AG10803 (cell line): ENCODE measurements at regions not wholly inside any gene's neighbourhood (a gene's known extent, or its start where the extent isn't known, plus 50 kb on each side); places are given as distances from the start of the nearest gene placed in this dataset.
A peak's percentile ranks its signal among the peaks of the same experiment; 100 is the strongest.

Source experiments
- DNase-seq: peaks from one replicate; pipeline ENCODE4 v3.0.0; 2010; ENCODE audit warnings: low read depth
- H3K4me3 ChIP-seq: 2 replicates; pipeline ENCODE4 v1.5.1; 2011; ENCODE audit warnings: mild to moderate bottlenecking, low read length, control low read depth
- TF ChIP-seq, protein P1 (sequence below): conservative IDR thresholded peaks from 2 replicates; pipeline ENCODE4 v1.5.1; 2011; ENCODE audit warnings: mild to moderate bottlenecking, low read length, control low read depth, inconsistent platforms

DNA sequence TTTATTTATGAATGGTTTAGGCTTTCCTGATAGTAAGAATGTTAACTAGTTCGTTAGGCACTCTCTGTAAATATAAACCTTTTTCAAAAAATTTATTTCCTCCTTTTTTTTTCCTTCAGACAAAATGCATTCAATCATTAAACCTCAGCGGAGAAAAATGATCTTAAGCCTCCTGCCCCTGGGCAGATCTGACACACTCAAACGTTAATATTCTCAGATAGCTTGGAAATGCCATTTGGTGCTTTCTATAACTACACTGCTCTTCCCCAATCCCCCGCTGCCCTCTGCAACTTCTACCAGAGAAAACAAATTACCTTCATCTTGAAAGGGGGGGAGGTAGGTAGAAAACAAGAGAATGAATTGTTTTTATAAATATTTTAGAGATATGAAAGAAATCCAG, 521.2 kb downstream of the MED13L start:
- TF ChIP-seq, protein P1, sequence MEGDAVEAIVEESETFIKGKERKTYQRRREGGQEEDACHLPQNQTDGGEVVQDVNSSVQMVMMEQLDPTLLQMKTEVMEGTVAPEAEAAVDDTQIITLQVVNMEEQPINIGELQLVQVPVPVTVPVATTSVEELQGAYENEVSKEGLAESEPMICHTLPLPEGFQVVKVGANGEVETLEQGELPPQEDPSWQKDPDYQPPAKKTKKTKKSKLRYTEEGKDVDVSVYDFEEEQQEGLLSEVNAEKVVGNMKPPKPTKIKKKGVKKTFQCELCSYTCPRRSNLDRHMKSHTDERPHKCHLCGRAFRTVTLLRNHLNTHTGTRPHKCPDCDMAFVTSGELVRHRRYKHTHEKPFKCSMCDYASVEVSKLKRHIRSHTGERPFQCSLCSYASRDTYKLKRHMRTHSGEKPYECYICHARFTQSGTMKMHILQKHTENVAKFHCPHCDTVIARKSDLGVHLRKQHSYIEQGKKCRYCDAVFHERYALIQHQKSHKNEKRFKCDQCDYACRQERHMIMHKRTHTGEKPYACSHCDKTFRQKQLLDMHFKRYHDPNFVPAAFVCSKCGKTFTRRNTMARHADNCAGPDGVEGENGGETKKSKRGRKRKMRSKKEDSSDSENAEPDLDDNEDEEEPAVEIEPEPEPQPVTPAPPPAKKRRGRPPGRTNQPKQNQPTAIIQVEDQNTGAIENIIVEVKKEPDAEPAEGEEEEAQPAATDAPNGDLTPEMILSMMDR = no peak
- H3K4me3 ChIP-seq = no peak overlapping the region
- DNase-seq = no peak

DNA sequence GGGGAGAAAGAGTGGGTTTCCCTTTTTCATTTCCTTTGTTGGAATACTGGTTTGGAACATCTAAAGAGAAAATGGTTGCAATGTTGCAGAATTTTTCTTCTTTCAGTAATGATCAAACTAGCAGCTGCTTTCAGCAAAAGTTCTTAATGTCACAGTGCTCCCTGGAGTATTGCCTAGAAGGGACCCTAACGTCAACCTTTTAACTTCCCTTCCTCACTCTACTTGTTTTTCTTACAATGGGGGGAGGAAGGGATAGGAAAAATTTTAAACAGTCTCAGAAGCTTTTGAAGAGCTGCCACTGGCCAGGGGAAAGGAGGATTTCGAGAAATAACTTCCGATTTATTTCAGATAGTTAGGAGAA, 521.8 kb downstream of the MED13L start:
- no peak overlapping the region for H3K4me3 ChIP-seq
- TF ChIP-seq, protein P1 = no peak
- DNase-seq = no peak

DNA sequence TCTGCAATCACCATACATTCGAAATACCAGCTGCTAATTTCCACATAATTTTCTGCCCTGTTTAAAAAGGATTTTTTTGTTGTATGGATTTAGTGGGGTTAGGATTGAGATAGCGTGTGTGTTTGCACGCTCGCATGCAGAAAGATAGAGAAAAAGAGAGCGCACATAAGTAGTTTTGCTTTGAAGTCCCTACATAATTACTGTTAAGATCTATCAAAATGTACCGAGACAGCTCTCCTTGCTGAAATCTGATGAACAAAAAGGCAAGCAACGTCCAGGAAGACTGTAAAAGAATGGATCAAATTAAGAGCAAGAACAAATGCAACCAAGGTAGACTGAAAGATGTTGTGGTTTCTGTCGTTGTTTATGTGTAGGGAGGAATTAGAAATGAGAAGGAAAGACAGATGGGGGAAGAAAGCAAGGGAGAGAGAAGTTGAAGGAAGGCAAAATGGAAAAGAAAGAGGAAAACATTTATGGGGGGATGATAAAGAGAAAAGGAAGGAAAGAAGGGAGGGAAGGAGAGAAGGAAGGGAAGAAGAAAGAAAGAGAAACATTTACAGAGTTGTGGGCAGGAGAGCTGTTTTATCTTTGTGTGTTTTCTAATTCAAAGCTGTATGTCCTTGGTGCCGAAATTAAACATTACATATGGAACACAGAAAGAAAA, 522.3 kb downstream of the MED13L start:
- no peak overlapping the region for H3K4me3 ChIP-seq
- TF ChIP-seq, protein P1 = no peak
- DNase-seq = no peak

DNA sequence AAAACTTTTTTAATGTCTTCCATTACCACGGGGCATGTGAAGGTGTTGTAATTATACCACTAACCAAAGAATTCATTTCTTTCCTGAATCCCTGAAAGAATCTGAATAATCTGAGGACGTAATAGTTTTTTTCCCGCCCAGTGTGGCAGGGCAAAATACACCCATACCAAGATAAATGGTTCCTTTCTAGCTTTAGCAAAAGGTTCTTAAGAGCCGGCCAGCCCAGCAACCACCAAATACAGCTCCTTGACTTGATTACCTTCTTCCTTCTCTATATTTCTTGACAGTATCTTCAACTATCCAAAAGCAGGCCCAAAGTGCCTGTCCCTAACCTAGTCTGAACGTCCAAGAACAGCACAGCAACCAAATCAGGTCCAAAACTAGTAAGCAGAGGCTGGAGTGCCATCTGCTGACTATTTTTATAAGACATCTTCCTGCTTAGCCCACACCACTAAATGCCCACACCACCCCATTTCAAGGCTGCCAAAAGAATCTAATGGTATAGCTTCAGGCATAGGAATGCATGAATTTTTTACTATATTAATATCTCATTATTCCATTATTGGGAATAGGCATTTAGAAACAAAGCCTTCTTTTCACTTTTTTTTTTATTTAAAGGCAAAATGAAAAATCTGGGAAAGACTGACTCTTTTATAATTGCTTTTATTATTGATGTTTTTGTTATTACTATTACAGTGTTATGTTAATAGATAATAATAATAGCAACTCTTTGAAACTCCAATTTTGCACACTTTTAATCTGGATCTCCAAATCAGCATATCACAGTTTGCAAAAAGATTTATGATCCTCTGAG, 524.4 kb downstream of the MED13L start:
- no peak overlapping the region for H3K4me3 ChIP-seq
- TF ChIP-seq, protein P1 = peak; percentile 84
- DNase-seq = peak; percentile 78

DNA sequence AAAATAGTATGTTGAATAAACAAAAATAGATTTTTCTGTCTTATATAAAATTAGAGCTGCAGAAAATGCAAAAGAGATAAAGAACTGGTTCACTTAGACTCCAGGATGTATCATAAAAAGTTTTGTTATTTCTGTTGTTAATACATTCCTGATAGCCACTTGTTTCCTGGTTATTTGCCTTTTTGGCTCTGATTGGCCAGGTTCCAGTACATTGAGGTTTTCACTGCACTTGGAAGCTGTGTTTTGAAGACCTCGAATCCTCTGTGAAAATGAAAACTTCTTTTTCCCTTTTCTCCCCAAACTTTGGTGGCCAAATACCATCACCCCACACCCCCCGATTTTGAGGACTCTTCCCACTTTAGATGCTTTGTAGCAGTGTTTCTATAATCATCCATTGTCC, 525.3 kb downstream of the MED13L start:
- TF ChIP-seq, protein P1 = no peak
- H3K4me3 ChIP-seq = no peak overlapping the region
- peak; percentile 53 for DNase-seq

DNA sequence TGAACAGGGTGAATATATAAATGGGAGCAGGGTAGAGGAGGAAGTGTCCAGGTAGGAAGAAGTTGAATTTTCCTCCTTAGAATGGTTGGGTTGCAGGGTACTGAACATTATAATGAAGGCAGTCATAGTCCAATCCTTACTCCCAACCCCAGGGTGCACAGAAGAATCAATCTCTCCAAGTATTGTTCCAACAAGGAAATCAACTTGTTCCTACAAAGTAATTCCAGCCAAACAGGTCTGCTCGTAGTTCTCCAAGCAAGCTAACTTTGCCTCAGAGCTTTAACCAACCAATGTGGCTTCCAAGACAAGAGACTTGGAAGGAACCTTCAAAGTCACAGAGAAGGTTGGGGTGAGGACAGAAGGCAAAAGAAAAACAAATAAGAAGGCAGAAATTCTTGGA, 527.2 kb downstream of the MED13L start:
- no peak for DNase-seq
- TF ChIP-seq, protein P1 = no peak

DNA sequence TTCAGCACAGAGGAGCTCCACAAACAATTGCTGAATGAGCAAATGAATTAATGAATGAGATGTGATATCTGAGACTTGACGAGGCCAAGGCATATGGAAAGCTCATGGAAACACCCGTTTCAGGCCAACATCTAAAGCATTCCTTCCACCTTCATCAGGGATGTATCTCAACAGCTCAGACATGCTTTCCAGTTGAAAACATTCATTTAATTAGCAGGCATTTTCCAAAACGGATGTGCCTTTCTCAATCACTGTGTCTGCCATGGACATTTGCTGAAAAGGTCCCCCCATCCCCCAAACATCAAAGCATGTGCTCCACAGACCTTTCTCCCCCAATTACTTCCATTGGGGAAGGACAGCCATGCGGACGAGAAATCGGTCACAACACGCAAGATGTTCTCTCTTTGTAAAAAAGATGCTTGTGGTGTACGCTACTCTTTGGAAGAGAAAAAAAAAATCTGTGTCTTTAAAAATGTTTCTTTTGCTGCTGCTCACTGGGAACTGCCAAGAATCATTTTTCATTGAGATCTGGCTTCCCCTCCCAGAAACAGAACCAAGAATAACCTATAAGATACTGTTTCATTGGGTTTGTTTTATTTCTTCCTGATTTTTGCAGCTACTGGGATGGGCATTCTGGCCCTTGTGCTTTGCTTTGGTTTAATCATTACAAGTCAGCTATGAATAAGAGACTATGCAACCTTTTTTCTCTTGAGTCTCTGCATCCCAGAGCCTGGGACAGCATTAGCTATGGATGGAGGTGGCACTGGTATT, 528.2 kb downstream of the MED13L start:
- peak; percentile 64 for DNase-seq
- H3K4me3 ChIP-seq = no peak overlapping the region
- TF ChIP-seq, protein P1 = no peak

More for the DNA sequence above, 527.2 kb downstream of the MED13L start:
- no peak overlapping the region for H3K4me3 ChIP-seq
